ENCODE measurements at regions not wholly inside any gene's neighbourhood (a gene's known extent, or its start where the extent isn't known, plus 50 kb on each side); places are given as distances from the start of the nearest gene placed in this dataset.
"Not testable (repeated sequence)": the region's sequence is repeated elsewhere in the genome, so short reads cannot be mapped to it uniquely, and the experiment has no call there.

GRCh38 chr21:25487046-25487594 lies 120.2 kb downstream of the MRPL39 start:
- no peak for DNase-seq (ENCODE audit: low spot score)

GRCh38 chr21:25485914-25486313 lies 121.4 kb downstream of the MRPL39 start:
- DNase-seq (ENCODE audit: low spot score): no peak

- DNase-seq (ENCODE audit: low spot score): no peak
Measured at GRCh38 chr21:25467896-25468295, 139.4 kb downstream of the MRPL39 start.

- not testable (repeated sequence) for DNase-seq (ENCODE audit: low spot score)
Measured at GRCh38 chr21:25467071-25467470, 140.2 kb downstream of the MRPL39 start.

- DNase-seq (ENCODE audit: low spot score): no peak
Measured at GRCh38 chr21:25466470-25466869, 140.8 kb downstream of the MRPL39 start.

GRCh38 chr21:25465263-25465662 lies 142.0 kb downstream of the MRPL39 start:
- DNase-seq (ENCODE audit: low spot score): no peak

- DNase-seq (ENCODE audit: low spot score): no peak
Measured at GRCh38 chr21:25464275-25464674, 143.0 kb downstream of the MRPL39 start.

GRCh38 chr21:25462517-25462971 lies 144.7 kb downstream of the MRPL39 start:
- DNase-seq (ENCODE audit: low spot score): no peak

GRCh38 chr21:25461725-25462124 lies 145.6 kb downstream of the MRPL39 start:
- no peak for DNase-seq (ENCODE audit: low spot score)

GRCh38 chr21:25459993-25460392 lies 147.3 kb downstream of the MRPL39 start:
- DNase-seq (ENCODE audit: low spot score): no peak

GRCh38 chr21:25459365-25459764 lies 147.9 kb downstream of the MRPL39 start:
- DNase-seq (ENCODE audit: low spot score): no peak

- DNase-seq (ENCODE audit: low spot score): no peak
Measured at GRCh38 chr21:25458484-25458883, 148.8 kb downstream of the MRPL39 start.

GRCh38 chr21:25457946-25458345 lies 149.3 kb downstream of the MRPL39 start:
- no peak for DNase-seq (ENCODE audit: low spot score)

- DNase-seq (ENCODE audit: low spot score): no peak
Measured at GRCh38 chr21:25457411-25457810, 149.9 kb downstream of the MRPL39 start.

- no peak for DNase-seq (ENCODE audit: low spot score)
Measured at GRCh38 chr21:25456672-25457071, 150.6 kb downstream of the MRPL39 start.

- no peak for DNase-seq (ENCODE audit: low spot score)
Measured at GRCh38 chr21:25453524-25453923, 153.8 kb downstream of the MRPL39 start.

GRCh38 chr21:25449950-25450349 lies 157.3 kb downstream of the MRPL39 start:
- no peak for DNase-seq (ENCODE audit: low spot score)

- no peak for DNase-seq (ENCODE audit: low spot score)
Measured at GRCh38 chr21:25441835-25442234, 165.4 kb downstream of the MRPL39 start.

- not testable (repeated sequence) for DNase-seq (ENCODE audit: low spot score)
Measured at GRCh38 chr21:25437465-25437864, 169.8 kb downstream of the MRPL39 start.

- no peak for DNase-seq (ENCODE audit: low spot score)
Measured at GRCh38 chr21:25428537-25428936, 178.7 kb downstream of the MRPL39 start.

- no peak for DNase-seq (ENCODE audit: low spot score)
Measured at GRCh38 chr21:25427828-25428227, 179.5 kb downstream of the MRPL39 start.

- DNase-seq (ENCODE audit: low spot score): no peak
Measured at GRCh38 chr21:25426580-25426979, 180.7 kb downstream of the MRPL39 start.

GRCh38 chr21:25425156-25425555 lies 182.1 kb downstream of the MRPL39 start:
- no peak for DNase-seq (ENCODE audit: low spot score)

GRCh38 chr21:25424634-25425033 lies 182.6 kb downstream of the MRPL39 start:
- no peak for DNase-seq (ENCODE audit: low spot score)

GRCh38 chr21:25424048-25424447 lies 183.2 kb downstream of the MRPL39 start:
- DNase-seq (ENCODE audit: low spot score): no peak
